OCI-M2 (cell line): ENCODE measurements at regions not wholly inside any gene's neighbourhood (a gene's known extent, or its start where the extent isn't known, plus 50 kb on each side); places are given as distances from the start of the nearest gene placed in this dataset.
"Not testable (repeated sequence)": the region's sequence is repeated elsewhere in the genome, so short reads cannot be mapped to it uniquely, and the experiment has no call there.

Experiments used
- DNase-seq: peaks from one replicate; lab custom pipeline; 2025; ENCODE audit not compliant: unreplicated experiment; lab: John Stamatoyannopoulos, UW

- no peak for DNase-seq
Measured at GRCh38 chrX:67437821-67438220, 106.0 kb upstream of the AR start.

GRCh38 chrX:67475259-67475658 lies 68.6 kb upstream of the AR start:
- DNase-seq, result not testable (repeated sequence)

GRCh38 chrX:67480789-67481188 lies 63.0 kb upstream of the AR start:
- DNase-seq, result no peak
